ENCODE measurements at regions not wholly inside any gene's neighbourhood (a gene's known extent, or its start where the extent isn't known, plus 50 kb on each side); places are given as distances from the start of the nearest gene placed in this dataset.
A peak's percentile ranks its signal among the peaks of the same experiment; 100 is the strongest.
"Not testable (repeated sequence)": the region's sequence is repeated elsewhere in the genome, so short reads cannot be mapped to it uniquely, and the experiment has no call there.

- DNase-seq (ENCODE audit: low read depth, low spot score); H3K27me3 ChIP-seq (replicated peaks in 1 of 2; ENCODE audit: control insufficient read depth in 2 of 2, insufficient read depth in 2 of 2, low read length in 1 of 2); CTCF ChIA-PET; H3K4me3 ChIP-seq; H3K4me1 ChIP-seq (ENCODE audit: control insufficient read depth, insufficient read depth, low read length); POLR2A ChIA-PET; in situ Hi-C loops (cut with MboI); H3K27ac ChIP-seq (ENCODE audit: control insufficient read depth, insufficient read depth); H3K79me2 ChIP-seq (ENCODE audit: control insufficient read depth, insufficient read depth, low read length); SMC1A ChIA-PET (ENCODE audit: uncharacterized antibody, unreplicated experiment); H3K36me3 ChIP-seq (ENCODE audit: control insufficient read depth in 2 of 2, insufficient read depth in 2 of 2, low read length in 1 of 2); H3K9me3 ChIP-seq (replicated peaks; ENCODE audit: control insufficient read depth, insufficient read depth, low read length); H2AFZ ChIP-seq (ENCODE audit: control insufficient read depth, low read depth, low read length); H4K20me1 ChIP-seq (ENCODE audit: control insufficient read depth, insufficient read depth); H3K4me2 ChIP-seq (ENCODE audit: control insufficient read depth, insufficient read depth); H3K9ac ChIP-seq (ENCODE audit: control insufficient read depth, insufficient read depth, low read length); intact Hi-C loops (cut with micrococcal nuclease; ENCODE audit: unreplicated experiment); RAD21 ChIA-PET (ENCODE audit: unreplicated experiment); FAIRE-seq: not testable (repeated sequence)
- TSS peak; percentile 62 for BruUV-seq (replicated peaks)
- ATAC-seq = peak; percentile 76
- 19% methylated on average over 6 of the region's 31 CpGs for WGBS (ENCODE audit: insufficient coverage, insufficient replicate concordance, low lambda C conversion rate, missing lambda C conversion rate)
These were observed 155.9 kb downstream of the CRLF3 start for GRCh38 chr17:30668360-30669181.

- H3K9ac ChIP-seq (ENCODE audit: control insufficient read depth, insufficient read depth, low read length); POLR2A ChIA-PET; H3K4me1 ChIP-seq (ENCODE audit: control insufficient read depth, insufficient read depth, low read length); H3K27ac ChIP-seq (ENCODE audit: control insufficient read depth, insufficient read depth); H3K27me3 ChIP-seq (replicated peaks in 1 of 2; ENCODE audit: control insufficient read depth in 2 of 2, insufficient read depth in 2 of 2, low read length in 1 of 2); H4K20me1 ChIP-seq (ENCODE audit: control insufficient read depth, insufficient read depth); H3K36me3 ChIP-seq (ENCODE audit: control insufficient read depth in 2 of 2, insufficient read depth in 2 of 2, low read length in 1 of 2); intact Hi-C loops (cut with micrococcal nuclease; ENCODE audit: unreplicated experiment); in situ Hi-C loops (cut with MboI); RAD21 ChIA-PET (ENCODE audit: unreplicated experiment); FAIRE-seq; H3K79me2 ChIP-seq (ENCODE audit: control insufficient read depth, insufficient read depth, low read length); CTCF ChIA-PET; H3K9me3 ChIP-seq (replicated peaks; ENCODE audit: control insufficient read depth, insufficient read depth, low read length); SMC1A ChIA-PET (ENCODE audit: uncharacterized antibody, unreplicated experiment); DNase-seq (ENCODE audit: low read depth, low spot score); BruUV-seq (replicated peaks): not testable (repeated sequence)
- Histone ChIP-seq H3K4me3 (peak overlapping the region; percentile 64; the same call in 1 of the 2 replicates), H2AFZ (ENCODE audit: control insufficient read depth, low read depth, low read length) (peak overlapping the region; percentile 23; the same call in 1 of the 2 replicates), H3K4me2 (ENCODE audit: control insufficient read depth, insufficient read depth) (0 out of 2 replicates have a peak overlapping the region, but pooled peaks have one; percentile 25)
- 0% methylated on average over 1 of the region's 37 CpGs for WGBS (ENCODE audit: insufficient coverage, insufficient replicate concordance, low lambda C conversion rate, missing lambda C conversion rate)
- ATAC-seq = peak; percentile 79
These were observed 156.7 kb downstream of the CRLF3 start for GRCh38 chr17:30667657-30668359.

GRCh38 chr17:30666838-30667656 lies 157.4 kb downstream of the CRLF3 start:
- H3K4me2 ChIP-seq (ENCODE audit: control insufficient read depth, insufficient read depth); H3K4me3 ChIP-seq; FAIRE-seq; H3K36me3 ChIP-seq (ENCODE audit: control insufficient read depth in 2 of 2, insufficient read depth in 2 of 2, low read length in 1 of 2); H3K4me1 ChIP-seq (ENCODE audit: control insufficient read depth, insufficient read depth, low read length); H3K9me3 ChIP-seq (replicated peaks; ENCODE audit: control insufficient read depth, insufficient read depth, low read length); ATAC-seq; DNase-seq (ENCODE audit: low read depth, low spot score); POLR2A ChIA-PET; CTCF ChIA-PET; H3K79me2 ChIP-seq (ENCODE audit: control insufficient read depth, insufficient read depth, low read length); intact Hi-C loops (cut with micrococcal nuclease; ENCODE audit: unreplicated experiment); H4K20me1 ChIP-seq (ENCODE audit: control insufficient read depth, insufficient read depth); in situ Hi-C loops (cut with MboI); H3K9ac ChIP-seq (ENCODE audit: control insufficient read depth, insufficient read depth, low read length); H3K27ac ChIP-seq (ENCODE audit: control insufficient read depth, insufficient read depth); RAD21 ChIA-PET (ENCODE audit: unreplicated experiment); SMC1A ChIA-PET (ENCODE audit: uncharacterized antibody, unreplicated experiment); H2AFZ ChIP-seq (ENCODE audit: control insufficient read depth, low read depth, low read length); H3K27me3 ChIP-seq (replicated peaks in 1 of 2; ENCODE audit: control insufficient read depth in 2 of 2, insufficient read depth in 2 of 2, low read length in 1 of 2): not testable (repeated sequence)
- WGBS (ENCODE audit: insufficient coverage, insufficient replicate concordance, low lambda C conversion rate, missing lambda C conversion rate) = 93% methylated on average over 11 of the region's 23 CpGs
- BruUV-seq (replicated peaks) = TSS peak; percentile 71

All from GM12878 (cell line).